ENCODE measurements at regions not wholly inside any gene's neighbourhood (a gene's known extent, or its start where the extent isn't known, plus 50 kb on each side); places are given as distances from the start of the nearest gene placed in this dataset.
"Not testable (repeated sequence)": the region's sequence is repeated elsewhere in the genome, so short reads cannot be mapped to it uniquely, and the experiment has no call there.

GRCh38 chr12:107494331-107494730 is 191.3 kb upstream of the PWP1 start:
- DNase-seq (ENCODE audit: low read depth in 2 of 2) = no peak

GRCh38 chr12:107495604-107496003 is 190.0 kb upstream of the PWP1 start:
- no peak for DNase-seq (ENCODE audit: low read depth in 2 of 2)

- DNase-seq (ENCODE audit: low read depth in 2 of 2) = no peak
Measured at GRCh38 chr12:107497231-107497630, 188.4 kb upstream of the PWP1 start.

GRCh38 chr12:107500307-107500706 is 185.3 kb upstream of the PWP1 start:
- no peak for DNase-seq (ENCODE audit: low read depth in 2 of 2)

GRCh38 chr12:107501681-107502080 is 183.9 kb upstream of the PWP1 start:
- DNase-seq (ENCODE audit: low read depth in 2 of 2) = no peak

GRCh38 chr12:107503129-107503855 is 182.3 kb upstream of the PWP1 start:
- DNase-seq (ENCODE audit: low read depth in 2 of 2) = no peak

- DNase-seq (ENCODE audit: low read depth in 2 of 2) = no peak
Measured at GRCh38 chr12:107503887-107504885, 181.4 kb upstream of the PWP1 start.

- no peak for DNase-seq (ENCODE audit: low read depth in 2 of 2)
Measured at GRCh38 chr12:107509421-107509820, 176.2 kb upstream of the PWP1 start.

- no peak for DNase-seq (ENCODE audit: low read depth in 2 of 2)
Measured at GRCh38 chr12:107510211-107510610, 175.4 kb upstream of the PWP1 start.

- no peak for DNase-seq (ENCODE audit: low read depth in 2 of 2)
Measured at GRCh38 chr12:107511292-107511691, 174.3 kb upstream of the PWP1 start.

- DNase-seq (ENCODE audit: low read depth in 2 of 2) = no peak
Measured at GRCh38 chr12:107512391-107512790, 173.2 kb upstream of the PWP1 start.

GRCh38 chr12:107513184-107513583 is 172.4 kb upstream of the PWP1 start:
- no peak for DNase-seq (ENCODE audit: low read depth in 2 of 2)

- no peak for DNase-seq (ENCODE audit: low read depth in 2 of 2)
Measured at GRCh38 chr12:107513636-107514400, 171.8 kb upstream of the PWP1 start.

GRCh38 chr12:107514887-107515445 is 170.6 kb upstream of the PWP1 start:
- no peak for DNase-seq (ENCODE audit: low read depth in 2 of 2)

GRCh38 chr12:107515446-107515958 is 170.1 kb upstream of the PWP1 start:
- DNase-seq (ENCODE audit: low read depth in 2 of 2) = peak; percentile 8 to 11

GRCh38 chr12:107517816-107518215 is 167.8 kb upstream of the PWP1 start:
- DNase-seq (ENCODE audit: low read depth in 2 of 2) = not testable (repeated sequence)

GRCh38 chr12:107518868-107519267 is 166.7 kb upstream of the PWP1 start:
- DNase-seq (ENCODE audit: low read depth in 2 of 2) = no peak

GRCh38 chr12:107519906-107520859 is 165.4 kb upstream of the PWP1 start:
- DNase-seq (ENCODE audit: low read depth in 2 of 2) = no peak

GRCh38 chr12:107521826-107522355 is 163.7 kb upstream of the PWP1 start:
- DNase-seq (ENCODE audit: low read depth in 2 of 2) = no peak
